ENCODE measurements at regions not wholly inside any gene's neighbourhood (a gene's known extent, or its start where the extent isn't known, plus 50 kb on each side); places are given as distances from the start of the nearest gene placed in this dataset.

GRCh38 chr12:118503476-118503875 lies 127.1 kb downstream of the SUDS3 start:
- Histone ChIP-seq H3K4me2 (ENCODE audit: low read length) (no peak overlapping the region), H3K4me1 (no peaks in the 10 kb centered on the region), H3K9me3 (ENCODE audit: control insufficient read depth, low read length) (no peaks in the 10 kb centered on the region), H3K9ac (no peak overlapping the region), H3K27ac (no peak overlapping the region), H3K27me3 (ENCODE audit: control insufficient read depth, insufficient read depth, low read length) (no peaks in the 10 kb centered on the region), H2AFZ (no peak overlapping the region), H3K79me2 (no peaks in the 10 kb centered on the region), H3K4me3 (ENCODE audit: low read depth, low read length) (no peak overlapping the region), H3K36me3 (ENCODE audit: control insufficient read depth, insufficient read depth, low read length) (no peaks in the 10 kb centered on the region)
- TF ChIP-seq CTCF (IDR thresholded peaks at IDR 0.05), result no peak

DNA sequence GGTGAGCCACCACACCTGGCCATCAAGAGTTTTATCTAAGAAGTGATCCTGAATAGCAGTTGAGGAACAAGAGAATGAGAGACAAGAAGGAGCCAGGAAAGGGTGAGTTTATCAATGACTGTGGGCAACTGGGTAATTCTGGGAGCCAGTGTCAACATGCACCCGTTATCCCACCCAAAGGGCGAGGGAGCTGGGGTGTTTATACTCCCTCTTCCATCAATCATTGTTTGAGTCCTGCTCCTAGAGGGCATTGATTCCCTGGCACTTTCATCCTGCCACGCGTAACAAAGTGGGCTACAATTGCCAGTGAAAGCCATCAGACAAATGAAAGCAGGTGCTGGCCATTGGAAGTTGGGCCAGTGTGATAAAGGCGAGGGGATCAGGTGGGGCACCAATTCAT lies 136.3 kb downstream of the SUDS3 start:
- no peaks in the 10 kb centered on the region for H3K4me1 ChIP-seq
- H3K27ac ChIP-seq, result no peak overlapping the region
- TF ChIP-seq CTCF (IDR thresholded peaks at IDR 0.05), result no peak

GRCh38 chr12:118513611-118514010 lies 137.3 kb downstream of the SUDS3 start:
- H3K27me3 ChIP-seq (ENCODE audit: control insufficient read depth, insufficient read depth, low read length), result no peaks in the 10 kb centered on the region
- no peak overlapping the region for H3K4me3 ChIP-seq (ENCODE audit: low read depth, low read length)
- H3K4me1 ChIP-seq, result no peaks in the 10 kb centered on the region
- H3K27ac ChIP-seq, result no peak overlapping the region
- H3K9ac ChIP-seq, result no peak overlapping the region
- H3K4me2 ChIP-seq (ENCODE audit: low read length), result no peak overlapping the region
- no peak overlapping the region for H2AFZ ChIP-seq
- H3K79me2 ChIP-seq, result no peaks in the 10 kb centered on the region
- no peaks in the 10 kb centered on the region for H3K36me3 ChIP-seq (ENCODE audit: control insufficient read depth, insufficient read depth, low read length)
- TF ChIP-seq CTCF (IDR thresholded peaks at IDR 0.05), result no peak
- H3K9me3 ChIP-seq (ENCODE audit: control insufficient read depth, low read length), result no peaks in the 10 kb centered on the region

More for the DNA sequence above, 136.3 kb downstream of the SUDS3 start:
- H3K27me3 ChIP-seq (ENCODE audit: control insufficient read depth, insufficient read depth, low read length), result no peaks in the 10 kb centered on the region
- no peak overlapping the region for H3K9ac ChIP-seq
- H3K4me3 ChIP-seq (ENCODE audit: low read depth, low read length), result no peak overlapping the region
- no peak overlapping the region for H3K4me2 ChIP-seq (ENCODE audit: low read length)
- H3K36me3 ChIP-seq (ENCODE audit: control insufficient read depth, insufficient read depth, low read length), result no peaks in the 10 kb centered on the region
- no peak overlapping the region for H2AFZ ChIP-seq
- H3K79me2 ChIP-seq, result no peaks in the 10 kb centered on the region
- H3K9me3 ChIP-seq (ENCODE audit: control insufficient read depth, low read length), result no peaks in the 10 kb centered on the region

DNA sequence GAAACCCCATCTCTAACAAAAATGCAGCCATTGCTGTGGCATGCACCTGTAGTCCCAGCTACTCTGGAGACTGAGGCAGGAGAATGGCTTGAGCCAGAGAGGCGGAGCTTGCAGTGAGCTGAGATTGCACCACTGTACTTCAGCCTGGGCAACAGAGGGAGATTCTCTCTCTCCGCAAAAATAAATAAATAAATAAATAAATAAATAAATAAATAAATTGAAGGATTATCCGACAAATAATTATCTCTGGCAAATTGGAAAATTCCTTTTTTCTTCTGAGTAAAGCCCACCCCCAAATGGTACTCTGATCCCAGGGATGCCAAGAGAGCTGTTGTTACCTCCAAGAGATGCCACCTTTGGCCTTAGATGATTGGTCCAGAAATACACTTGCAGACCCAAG lies 137.9 kb downstream of the SUDS3 start:
- Histone ChIP-seq H3K27ac (no peak overlapping the region), H3K79me2 (no peaks in the 10 kb centered on the region), H3K4me3 (ENCODE audit: low read depth, low read length) (no peak overlapping the region), H3K9ac (no peak overlapping the region), H3K9me3 (ENCODE audit: control insufficient read depth, low read length) (no peaks in the 10 kb centered on the region), H3K4me1 (no peaks in the 10 kb centered on the region), H3K27me3 (ENCODE audit: control insufficient read depth, insufficient read depth, low read length) (no peaks in the 10 kb centered on the region), H3K4me2 (ENCODE audit: low read length) (no peak overlapping the region), H3K36me3 (ENCODE audit: control insufficient read depth, insufficient read depth, low read length) (no peaks in the 10 kb centered on the region), H2AFZ (no peak overlapping the region)
- no peak for TF ChIP-seq CTCF (IDR thresholded peaks at IDR 0.05)

- H3K27ac ChIP-seq, result no peak overlapping the region
- H3K9me3 ChIP-seq (ENCODE audit: control insufficient read depth, low read length), result no peaks in the 10 kb centered on the region
- no peak overlapping the region for H3K4me3 ChIP-seq (ENCODE audit: low read depth, low read length)
Measured at GRCh38 chr12:118520214-118521035, 144.1 kb downstream of the SUDS3 start.

More at GRCh38 chr12:118520214-118521035, 144.1 kb downstream of the SUDS3 start:
- Histone ChIP-seq H3K4me2 (ENCODE audit: low read length) (no peak overlapping the region), H3K36me3 (ENCODE audit: control insufficient read depth, insufficient read depth, low read length) (no peaks in the 10 kb centered on the region), H2AFZ (no peak overlapping the region), H3K9ac (no peak overlapping the region), H3K27me3 (ENCODE audit: control insufficient read depth, insufficient read depth, low read length) (no peaks in the 10 kb centered on the region), H3K79me2 (no peaks in the 10 kb centered on the region), H3K4me1 (no peaks in the 10 kb centered on the region)
- TF ChIP-seq CTCF (IDR thresholded peaks at IDR 0.05), result no peak
